ENCODE measurements at regions not wholly inside any gene's neighbourhood (a gene's known extent, or its start where the extent isn't known, plus 50 kb on each side); places are given as distances from the start of the nearest gene placed in this dataset.
A peak's percentile ranks its signal among the peaks of the same experiment; 100 is the strongest.

DNA sequence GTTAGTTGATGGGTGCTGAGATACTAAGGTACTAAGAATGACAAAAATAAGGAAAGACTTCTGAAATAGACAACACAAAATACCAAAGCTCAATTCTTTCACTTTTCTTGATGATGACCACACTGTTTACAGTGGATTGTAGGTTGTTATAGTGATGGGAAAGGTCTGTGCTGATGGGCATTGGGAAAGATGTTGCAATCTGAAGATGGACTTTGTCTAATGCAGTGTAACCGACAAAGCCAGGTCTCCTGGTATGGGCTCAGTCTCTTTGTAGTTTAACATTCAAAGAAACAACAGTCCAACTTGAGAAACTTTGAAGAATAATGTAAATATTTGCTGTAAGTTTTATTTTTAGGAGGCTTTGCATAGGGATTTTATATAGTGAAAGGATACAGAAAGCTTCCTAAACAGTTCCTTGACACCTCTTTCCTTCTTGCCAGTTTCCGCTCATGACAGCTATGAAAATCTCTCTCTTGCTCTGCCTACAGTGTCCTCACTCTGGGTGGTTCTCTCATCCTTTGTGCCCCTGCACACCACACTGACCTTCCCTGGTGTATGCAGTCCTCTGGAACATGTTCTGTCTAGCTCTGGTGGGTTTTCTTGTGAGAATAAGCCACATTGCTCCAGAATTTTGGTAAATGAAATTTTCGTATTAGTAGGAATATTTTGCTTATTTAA lies 172.2 kb downstream of the KCNRG start:
- no peak for TF ChIP-seq PAX5 (IDR thresholded peaks at IDR 0.05; ENCODE audit: insufficient read depth, low read length, severe bottlenecking)
- TF ChIP-seq SPI1 (IDR thresholded peaks at IDR 0.05; ENCODE audit: low read depth, low read length): no peak
- TF ChIP-seq TAF1 (IDR thresholded peaks at IDR 0.05; ENCODE audit: low read depth, low read length): no peak
- no peak for DNase-seq (ENCODE audit: insufficient read length, low spot score)
- FAIRE-seq: no peak

DNA sequence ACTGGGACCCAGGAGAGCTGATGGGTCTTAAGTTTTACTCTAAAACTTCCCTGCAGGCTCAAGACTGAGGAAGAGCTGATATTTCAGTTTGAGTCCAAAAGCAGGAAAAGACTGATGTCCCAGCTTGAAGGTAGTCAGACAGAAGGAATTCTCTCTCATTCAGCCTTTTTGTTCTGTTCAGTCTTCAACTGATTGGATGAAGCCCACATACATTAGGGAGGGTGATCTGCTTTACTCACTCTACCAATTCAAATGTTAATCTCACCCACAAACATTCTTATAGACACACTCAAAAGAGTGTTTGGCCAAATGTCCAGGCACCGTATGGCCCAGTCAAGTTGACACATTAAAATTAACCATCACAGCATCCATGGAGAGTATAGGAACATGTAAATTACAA lies 173.5 kb downstream of the KCNRG start:
- no peak for FAIRE-seq
- DNase-seq (ENCODE audit: insufficient read length, low spot score): no peak
- no peak for TF ChIP-seq POU2F2 (IDR thresholded peaks at IDR 0.05; ENCODE audit: low read depth, low read length)
- no peak for TF ChIP-seq SPI1 (IDR thresholded peaks at IDR 0.05; ENCODE audit: low read depth, low read length)
- no peak for TF ChIP-seq POLR2AphosphoS5 (IDR thresholded peaks at IDR 0.05; ENCODE audit: low read depth, low read length)
- TF ChIP-seq TAF1 (IDR thresholded peaks at IDR 0.05; ENCODE audit: low read depth, low read length): no peak
- no peak for TF ChIP-seq POLR2A (IDR thresholded peaks at IDR 0.05; ENCODE audit: low read depth, low read length)
- no peak for TF ChIP-seq PAX5 (IDR thresholded peaks at IDR 0.05; ENCODE audit: insufficient read depth, low read length, severe bottlenecking)

DNA sequence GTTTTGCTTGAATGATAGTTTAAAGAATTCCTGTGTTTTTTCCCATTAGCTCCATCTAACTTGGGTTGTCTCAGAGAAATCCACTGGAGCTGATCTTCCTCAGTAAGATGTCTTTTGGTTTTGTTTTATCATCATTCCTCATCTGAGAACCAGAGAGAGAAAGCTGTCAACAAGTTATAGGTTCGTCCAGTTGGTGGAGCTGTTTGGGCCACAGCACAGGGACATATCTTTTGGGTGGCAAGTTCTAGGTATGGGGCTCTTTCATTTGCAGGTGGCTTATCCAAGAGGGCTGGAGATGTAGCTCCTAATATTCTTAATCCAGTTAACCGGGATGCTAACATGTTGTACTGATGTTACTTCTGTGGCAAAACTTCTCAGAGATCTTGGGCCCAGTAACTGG lies 174.2 kb downstream of the KCNRG start:
- no peak for DNase-seq (ENCODE audit: insufficient read length, low spot score)
- TF ChIP-seq SPI1 (IDR thresholded peaks at IDR 0.05; ENCODE audit: low read depth, low read length) (no peak), POLR2A (IDR thresholded peaks at IDR 0.05; ENCODE audit: low read depth, low read length) (no peak), POLR2AphosphoS5 (IDR thresholded peaks at IDR 0.05; ENCODE audit: low read depth, low read length) (no peak), TAF1 (IDR thresholded peaks at IDR 0.05; ENCODE audit: low read depth, low read length) (no peak), PAX5 (IDR thresholded peaks at IDR 0.05; ENCODE audit: insufficient read depth, low read length, severe bottlenecking) (no peak), POU2F2 (IDR thresholded peaks at IDR 0.05; ENCODE audit: low read depth, low read length) (no peak)

DNA sequence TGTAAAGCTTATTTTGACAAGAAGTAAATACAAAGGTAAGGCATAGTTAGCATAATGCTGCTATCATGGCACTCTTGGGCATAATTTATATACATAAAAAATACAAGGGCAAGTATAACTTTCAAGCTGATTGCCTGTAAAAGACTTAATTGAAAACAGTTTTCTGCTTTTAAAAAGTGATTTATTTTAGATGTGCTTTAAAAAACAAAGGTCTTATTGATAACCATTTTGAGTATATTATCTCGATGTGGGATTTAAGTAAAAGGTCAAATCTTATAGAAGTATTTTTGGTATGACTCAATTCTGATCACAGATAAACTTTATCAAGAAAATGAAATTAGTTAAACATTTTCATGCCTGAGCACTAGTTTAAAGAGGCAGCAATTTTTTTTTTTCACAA lies 175.8 kb downstream of the KCNRG start:
- FAIRE-seq (no peak), DNase-seq (ENCODE audit: insufficient read length, low spot score) (no peak)
- TF ChIP-seq SPI1 (IDR thresholded peaks at IDR 0.05; ENCODE audit: low read depth, low read length) (no peak), POU2F2 (IDR thresholded peaks at IDR 0.05; ENCODE audit: low read depth, low read length) (no peak), TAF1 (IDR thresholded peaks at IDR 0.05; ENCODE audit: low read depth, low read length) (no peak), PAX5 (IDR thresholded peaks at IDR 0.05; ENCODE audit: insufficient read depth, low read length, severe bottlenecking) (no peak), POLR2A (IDR thresholded peaks at IDR 0.05; ENCODE audit: low read depth, low read length) (no peak), POLR2AphosphoS5 (IDR thresholded peaks at IDR 0.05; ENCODE audit: low read depth, low read length) (no peak)

More for the DNA sequence above, 174.2 kb downstream of the KCNRG start:
- peak; percentile 9 for FAIRE-seq

DNA sequence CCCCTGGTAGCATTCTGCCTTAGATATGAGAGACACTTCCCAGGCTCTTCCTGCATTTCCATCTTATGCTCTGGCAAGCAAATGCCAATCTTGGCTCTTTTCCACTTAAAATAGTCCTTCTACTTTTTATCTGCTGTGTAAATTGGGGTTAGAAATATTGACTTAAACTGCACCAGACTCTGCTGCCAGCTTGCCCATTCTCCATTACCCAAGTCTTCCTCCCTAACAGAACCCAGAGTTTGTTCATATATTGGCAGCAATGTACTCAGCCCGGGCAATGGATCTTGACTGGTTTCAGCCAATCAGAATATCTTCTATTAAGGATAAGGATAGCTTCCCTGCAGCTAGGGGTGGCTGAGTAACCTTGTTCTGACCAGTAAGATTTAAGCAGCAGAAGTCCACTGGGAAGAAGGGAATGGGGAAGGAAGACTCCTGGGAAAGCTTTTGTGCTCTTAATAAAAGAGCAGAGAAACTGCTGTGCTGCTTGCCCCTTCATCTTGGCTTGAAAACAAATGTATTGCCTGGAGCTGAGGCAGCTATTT lies 177.1 kb downstream of the KCNRG start:
- FAIRE-seq (no peak), DNase-seq (ENCODE audit: insufficient read length, low spot score) (no peak)
- TF ChIP-seq PAX5 (IDR thresholded peaks at IDR 0.05; ENCODE audit: insufficient read depth, low read length, severe bottlenecking) (no peak), POU2F2 (IDR thresholded peaks at IDR 0.05; ENCODE audit: low read depth, low read length) (no peak), TAF1 (IDR thresholded peaks at IDR 0.05; ENCODE audit: low read depth, low read length) (no peak), SPI1 (IDR thresholded peaks at IDR 0.05; ENCODE audit: low read depth, low read length) (no peak), POLR2AphosphoS5 (IDR thresholded peaks at IDR 0.05; ENCODE audit: low read depth, low read length) (no peak), POLR2A (IDR thresholded peaks at IDR 0.05; ENCODE audit: low read depth, low read length) (no peak)

DNA sequence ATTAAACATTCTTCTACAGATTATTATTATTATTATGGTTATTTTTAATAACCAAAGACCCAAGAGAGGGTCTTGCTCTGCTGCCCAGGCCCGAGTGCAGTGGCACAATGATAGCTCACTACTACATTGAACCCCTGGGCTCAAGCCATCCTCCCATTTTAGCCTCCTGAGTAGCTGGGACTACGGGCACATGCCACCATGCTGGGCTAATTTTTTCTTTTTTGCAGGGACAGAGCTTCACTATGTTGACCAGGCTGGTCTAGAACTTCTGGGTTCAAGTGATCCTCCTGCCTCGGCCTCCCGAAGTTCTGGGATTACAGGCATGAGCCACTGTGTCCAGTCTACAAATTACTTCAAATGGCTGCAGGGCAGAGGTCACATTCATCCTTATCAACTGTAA lies 179.8 kb downstream of the KCNRG start:
- FAIRE-seq: no peak
- TF ChIP-seq SPI1 (IDR thresholded peaks at IDR 0.05; ENCODE audit: low read depth, low read length) (no peak), PAX5 (IDR thresholded peaks at IDR 0.05; ENCODE audit: insufficient read depth, low read length, severe bottlenecking) (no peak), POLR2AphosphoS5 (IDR thresholded peaks at IDR 0.05; ENCODE audit: low read depth, low read length) (no peak), POLR2A (IDR thresholded peaks at IDR 0.05; ENCODE audit: low read depth, low read length) (no peak), POU2F2 (IDR thresholded peaks at IDR 0.05; ENCODE audit: low read depth, low read length) (no peak), TAF1 (IDR thresholded peaks at IDR 0.05; ENCODE audit: low read depth, low read length) (no peak)
- DNase-seq (ENCODE audit: insufficient read length, low spot score): no peak

DNA sequence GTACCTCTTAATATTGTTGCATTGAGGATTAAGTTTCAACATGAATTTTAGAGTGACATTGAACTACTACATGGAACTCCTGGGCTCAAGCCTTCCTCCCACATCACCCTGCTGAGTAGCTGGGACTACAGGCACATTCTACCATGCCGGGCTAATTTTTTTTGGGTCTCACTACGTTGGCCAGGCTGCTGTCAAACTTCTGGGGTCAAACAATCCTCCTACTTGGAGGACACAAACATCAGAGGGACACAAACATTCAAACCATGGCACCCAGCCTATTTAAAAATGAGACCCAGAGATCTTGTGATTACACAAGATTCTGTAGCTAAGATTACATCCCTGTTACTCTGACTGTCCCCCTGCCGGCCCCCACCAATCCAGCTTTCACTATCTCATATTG lies 180.9 kb downstream of the KCNRG start:
- no peak for TF ChIP-seq POLR2AphosphoS5 (IDR thresholded peaks at IDR 0.05; ENCODE audit: low read depth, low read length)
- DNase-seq (ENCODE audit: insufficient read length, low spot score) (no peak), FAIRE-seq (no peak)

DNA sequence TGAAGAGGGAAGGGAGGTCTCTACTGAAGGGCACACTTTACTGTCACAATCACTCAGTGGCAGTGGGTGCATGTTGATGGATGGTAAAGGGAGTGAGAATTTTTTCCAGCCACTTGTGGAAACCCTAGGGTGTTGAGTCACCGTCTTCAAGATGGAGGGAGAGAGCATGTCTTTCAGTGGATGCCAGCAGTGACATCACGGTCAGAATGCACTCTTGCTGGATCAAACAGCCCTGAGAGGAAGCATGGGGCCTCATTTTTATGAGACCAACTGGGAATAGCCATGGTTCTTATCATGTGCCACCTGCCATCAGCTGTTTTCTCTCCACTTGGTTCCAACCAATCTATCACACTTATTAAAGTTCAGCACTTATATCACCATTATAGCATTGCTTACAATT lies 182.5 kb downstream of the KCNRG start:
- DNase-seq (ENCODE audit: insufficient read length, low spot score) (no peak), FAIRE-seq (no peak)
- TF ChIP-seq POU2F2 (IDR thresholded peaks at IDR 0.05; ENCODE audit: low read depth, low read length): no peak
- no peak for TF ChIP-seq POLR2A (IDR thresholded peaks at IDR 0.05; ENCODE audit: low read depth, low read length)
- TF ChIP-seq PAX5 (IDR thresholded peaks at IDR 0.05; ENCODE audit: insufficient read depth, low read length, severe bottlenecking): no peak

DNA sequence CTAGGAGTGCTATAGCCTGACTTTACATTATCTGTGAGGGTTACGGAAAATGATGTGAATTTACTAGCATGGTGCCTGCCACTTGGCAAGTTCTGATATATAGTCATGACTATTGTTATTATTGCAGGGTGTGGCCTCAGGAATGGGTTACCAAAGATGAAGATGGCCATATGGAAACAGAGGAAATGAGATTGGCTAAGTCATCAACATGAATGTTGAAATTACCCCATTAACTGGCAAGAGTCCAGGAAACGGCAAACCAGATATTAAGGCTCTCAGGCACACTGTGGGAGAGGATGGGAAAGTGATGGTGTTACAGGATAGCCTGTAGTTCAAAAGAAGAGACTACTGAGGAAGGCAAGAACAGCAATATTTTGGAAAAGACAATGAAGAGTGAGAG lies 183.3 kb downstream of the KCNRG start:
- TF ChIP-seq SPI1 (IDR thresholded peaks at IDR 0.05; ENCODE audit: low read depth, low read length) (no peak), POU2F2 (IDR thresholded peaks at IDR 0.05; ENCODE audit: low read depth, low read length) (no peak), POLR2A (IDR thresholded peaks at IDR 0.05; ENCODE audit: low read depth, low read length) (no peak), POLR2AphosphoS5 (IDR thresholded peaks at IDR 0.05; ENCODE audit: low read depth, low read length) (no peak), PAX5 (IDR thresholded peaks at IDR 0.05; ENCODE audit: insufficient read depth, low read length, severe bottlenecking) (no peak), TAF1 (IDR thresholded peaks at IDR 0.05; ENCODE audit: low read depth, low read length) (no peak)
- no peak for FAIRE-seq
- no peak for DNase-seq (ENCODE audit: insufficient read length, low spot score)

DNA sequence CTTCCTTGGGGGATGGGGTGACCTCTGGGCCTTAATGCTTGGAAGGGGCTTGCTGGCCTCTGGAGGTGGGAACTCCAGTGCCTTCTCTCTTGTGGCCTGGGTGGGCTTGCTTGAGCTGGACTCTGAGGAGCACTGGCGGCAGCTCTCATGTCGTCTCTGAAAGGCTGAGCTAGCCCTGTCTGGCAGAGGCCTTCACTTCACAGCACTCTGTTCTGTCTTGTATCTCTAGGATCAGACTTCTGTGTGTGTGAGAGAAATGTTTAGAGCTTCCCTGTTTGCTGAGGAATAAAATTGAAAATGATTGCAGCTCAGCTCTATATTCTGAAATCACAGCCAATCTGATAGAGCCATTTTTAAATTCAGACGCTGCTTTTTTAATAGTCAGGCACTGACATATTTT lies 185.3 kb downstream of the KCNRG start:
- DNase-seq (ENCODE audit: insufficient read length, low spot score) (no peak), FAIRE-seq (no peak)
- no peak for TF ChIP-seq POLR2AphosphoS5 (IDR thresholded peaks at IDR 0.05; ENCODE audit: low read depth, low read length)
- no peak for TF ChIP-seq POLR2A (IDR thresholded peaks at IDR 0.05; ENCODE audit: low read depth, low read length)
- TF ChIP-seq PAX5 (IDR thresholded peaks at IDR 0.05; ENCODE audit: insufficient read depth, low read length, severe bottlenecking): no peak
- no peak for TF ChIP-seq TAF1 (IDR thresholded peaks at IDR 0.05; ENCODE audit: low read depth, low read length)
- TF ChIP-seq POU2F2 (IDR thresholded peaks at IDR 0.05; ENCODE audit: low read depth, low read length): no peak
- TF ChIP-seq SPI1 (IDR thresholded peaks at IDR 0.05; ENCODE audit: low read depth, low read length): no peak

Measured in GM12891 (cell line).